ENCODE measurements at regions not wholly inside any gene's neighbourhood (a gene's known extent, or its start where the extent isn't known, plus 50 kb on each side); places are given as distances from the start of the nearest gene placed in this dataset.

GRCh38 chr14:65933400-65934069 is 521.0 kb downstream of the FUT8 start:
- TF ChIP-seq CTCF (IDR thresholded peaks at IDR 0.05) = no peak
- TF ChIP-seq ZFX (IDR thresholded peaks at IDR 0.05; ENCODE audit: borderline replicate concordance) = no peak

Measured in 22Rv1 (cell line).